ENCODE measurements at regions not wholly inside any gene's neighbourhood (a gene's known extent, or its start where the extent isn't known, plus 50 kb on each side); places are given as distances from the start of the nearest gene placed in this dataset.

GRCh38 chr1:78303620-78304019 lies 187.2 kb upstream of the PTGFR start:
- TF ChIP-seq CREB5 (CRISPR knock-in tag; IDR thresholded peaks at IDR 0.05; ENCODE audit: low read depth) = no peak
- TF ChIP-seq ZC3H10 (CRISPR knock-in tag; IDR thresholded peaks at IDR 0.05) = no peak
- TF ChIP-seq, protein P1, sequence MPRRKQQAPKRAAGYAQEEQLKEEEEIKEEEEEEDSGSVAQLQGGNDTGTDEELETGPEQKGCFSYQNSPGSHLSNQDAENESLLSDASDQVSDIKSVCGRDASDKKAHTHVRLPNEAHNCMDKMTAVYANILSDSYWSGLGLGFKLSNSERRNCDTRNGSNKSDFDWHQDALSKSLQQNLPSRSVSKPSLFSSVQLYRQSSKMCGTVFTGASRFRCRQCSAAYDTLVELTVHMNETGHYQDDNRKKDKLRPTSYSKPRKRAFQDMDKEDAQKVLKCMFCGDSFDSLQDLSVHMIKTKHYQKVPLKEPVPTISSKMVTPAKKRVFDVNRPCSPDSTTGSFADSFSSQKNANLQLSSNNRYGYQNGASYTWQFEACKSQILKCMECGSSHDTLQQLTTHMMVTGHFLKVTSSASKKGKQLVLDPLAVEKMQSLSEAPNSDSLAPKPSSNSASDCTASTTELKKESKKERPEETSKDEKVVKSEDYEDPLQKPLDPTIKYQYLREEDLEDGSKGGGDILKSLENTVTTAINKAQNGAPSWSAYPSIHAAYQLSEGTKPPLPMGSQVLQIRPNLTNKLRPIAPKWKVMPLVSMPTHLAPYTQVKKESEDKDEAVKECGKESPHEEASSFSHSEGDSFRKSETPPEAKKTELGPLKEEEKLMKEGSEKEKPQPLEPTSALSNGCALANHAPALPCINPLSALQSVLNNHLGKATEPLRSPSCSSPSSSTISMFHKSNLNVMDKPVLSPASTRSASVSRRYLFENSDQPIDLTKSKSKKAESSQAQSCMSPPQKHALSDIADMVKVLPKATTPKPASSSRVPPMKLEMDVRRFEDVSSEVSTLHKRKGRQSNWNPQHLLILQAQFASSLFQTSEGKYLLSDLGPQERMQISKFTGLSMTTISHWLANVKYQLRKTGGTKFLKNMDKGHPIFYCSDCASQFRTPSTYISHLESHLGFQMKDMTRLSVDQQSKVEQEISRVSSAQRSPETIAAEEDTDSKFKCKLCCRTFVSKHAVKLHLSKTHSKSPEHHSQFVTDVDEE (CRISPR knock-in tag; IDR thresholded peaks at IDR 0.05) = no peak
